ENCODE measurements at regions not wholly inside any gene's neighbourhood (a gene's known extent, or its start where the extent isn't known, plus 50 kb on each side); places are given as distances from the start of the nearest gene placed in this dataset.
A peak's percentile ranks its signal among the peaks of the same experiment; 100 is the strongest.
"Not testable (repeated sequence)": the region's sequence is repeated elsewhere in the genome, so short reads cannot be mapped to it uniquely, and the experiment has no call there.

DNA sequence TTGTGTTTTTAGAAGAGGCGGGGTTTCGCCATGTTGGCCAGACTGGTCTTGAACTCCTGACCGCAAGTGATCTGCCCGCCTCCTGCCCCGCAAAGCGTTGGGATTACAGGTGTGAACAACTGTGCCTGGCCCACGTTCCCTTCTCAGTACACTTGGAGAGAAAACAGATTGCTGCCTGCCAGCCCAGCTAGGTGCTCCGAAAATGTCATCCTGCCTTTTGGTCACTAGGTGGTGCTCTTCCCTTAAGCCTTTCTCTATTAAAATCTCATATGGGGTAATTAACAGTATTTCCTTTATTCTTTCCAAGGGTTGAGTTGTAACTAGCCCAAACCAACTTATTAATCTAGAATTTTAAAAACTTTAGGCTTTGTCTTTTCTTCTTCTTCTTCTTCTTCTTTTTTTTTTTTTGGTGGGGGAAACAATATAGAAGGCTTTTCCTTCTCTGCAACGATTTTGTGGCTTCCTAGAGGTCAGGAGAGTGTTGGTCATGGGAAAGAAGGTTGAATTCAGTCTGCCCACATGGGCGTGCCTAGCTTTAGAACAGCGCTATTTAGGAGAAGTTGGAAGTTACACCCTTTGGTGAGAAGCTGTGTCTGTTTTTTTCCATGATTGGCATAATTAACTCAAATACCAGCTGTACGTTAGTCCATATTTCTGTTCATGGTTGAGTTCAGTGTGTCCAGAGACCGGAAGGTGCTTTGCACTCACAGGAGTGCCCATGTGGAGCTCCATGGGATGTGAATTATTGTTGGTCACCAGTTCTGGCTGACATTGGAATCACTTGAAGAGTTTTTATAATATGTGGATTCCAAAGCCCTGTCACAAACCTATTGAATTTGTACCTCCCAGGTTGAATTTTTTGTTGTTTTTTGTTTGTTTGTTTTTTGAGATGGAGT, 110.1 kb downstream of the LAT start:
- not testable (repeated sequence) for H3K9me2 ChIP-seq (ENCODE audit: insufficient read depth, low read length); H3K4me3 ChIP-seq (ENCODE audit: low read length); H3K4me2 ChIP-seq (ENCODE audit: low read length); H3K9ac ChIP-seq (ENCODE audit: low read length); H4K20me1 ChIP-seq (ENCODE audit: insufficient read depth); H3K36me3 ChIP-seq (ENCODE audit: insufficient read depth, low read length); H3F3A ChIP-seq (ENCODE audit: insufficient read depth, low read length, poor library complexity, severe bottlenecking); H3K79me2 ChIP-seq (replicated peaks; ENCODE audit: insufficient read depth, low read length); H3K9me3 ChIP-seq (ENCODE audit: low read length); H2AFZ ChIP-seq (ENCODE audit: low read depth, low read length); H3K27ac ChIP-seq (ENCODE audit: low read length); H3K27me3 ChIP-seq (ENCODE audit: insufficient read depth, low read depth, low read length)
- TF ChIP-seq RAD21 (conservative IDR thresholded peaks at IDR 0.05) (peak; percentile 56), SMC3 (conservative IDR thresholded peaks at IDR 0.05; ENCODE audit: poor library complexity) (peak; percentile 64), CTCF (IDR thresholded peaks at IDR 0.05; ENCODE audit: poor library complexity, severe bottlenecking) (peak; percentile 66)

DNA sequence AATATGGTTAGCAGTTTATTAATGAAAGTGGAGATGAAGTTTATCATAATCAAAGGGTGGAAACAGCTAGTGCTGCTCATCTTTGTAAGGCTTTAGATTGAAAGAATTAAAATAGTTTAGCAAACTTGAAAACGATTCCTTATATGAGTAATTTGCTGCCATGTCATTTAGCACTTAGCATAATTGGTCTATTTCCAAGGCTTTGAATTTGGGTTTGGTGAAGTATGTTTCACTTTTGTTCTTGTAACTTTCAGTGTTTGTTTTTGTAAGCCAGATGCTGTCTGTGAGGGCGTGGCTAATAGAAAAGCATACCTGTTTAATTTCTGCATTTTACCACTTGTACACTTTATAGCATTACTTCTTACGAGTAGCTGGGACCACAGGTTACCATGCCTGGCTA, 109.5 kb downstream of the LAT start:
- not testable (repeated sequence) for H3K27ac ChIP-seq (ENCODE audit: low read length); H3K4me3 ChIP-seq (ENCODE audit: low read length); H3K79me2 ChIP-seq (replicated peaks; ENCODE audit: insufficient read depth, low read length); H3K27me3 ChIP-seq (ENCODE audit: insufficient read depth, low read depth, low read length); H2AFZ ChIP-seq (ENCODE audit: low read depth, low read length); H3K4me2 ChIP-seq (ENCODE audit: low read length); H4K20me1 ChIP-seq (ENCODE audit: insufficient read depth); H3K9me3 ChIP-seq (ENCODE audit: low read length); H3F3A ChIP-seq (ENCODE audit: insufficient read depth, low read length, poor library complexity, severe bottlenecking); H3K9ac ChIP-seq (ENCODE audit: low read length); H3K9me2 ChIP-seq (ENCODE audit: insufficient read depth, low read length); H3K36me3 ChIP-seq (ENCODE audit: insufficient read depth, low read length)

DNA sequence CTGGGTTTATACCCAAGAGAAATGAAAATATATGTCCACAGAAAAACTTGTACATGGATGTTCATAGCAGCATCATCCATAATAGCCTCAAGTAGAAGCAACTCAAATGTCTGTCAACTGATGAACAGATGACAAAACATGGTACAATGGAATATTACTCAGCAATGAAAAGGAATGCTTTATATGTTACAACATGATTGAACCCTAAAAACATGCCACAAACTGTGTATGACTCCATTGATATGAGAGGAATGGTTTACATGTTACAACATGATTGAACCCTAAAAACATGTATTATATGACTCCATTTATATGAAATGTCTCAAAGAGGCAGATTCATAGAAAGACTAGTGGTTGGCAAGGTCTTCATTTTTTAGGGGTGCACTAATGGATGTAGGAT, 104.8 kb downstream of the LAT start:
- H3K36me3 ChIP-seq (ENCODE audit: insufficient read depth, low read length); H3K27ac ChIP-seq (ENCODE audit: low read length); H2AFZ ChIP-seq (ENCODE audit: low read depth, low read length); H4K20me1 ChIP-seq (ENCODE audit: insufficient read depth); H3K9me2 ChIP-seq (ENCODE audit: insufficient read depth, low read length); H3K27me3 ChIP-seq (ENCODE audit: insufficient read depth, low read depth, low read length); H3K9me3 ChIP-seq (ENCODE audit: low read length); H3K4me3 ChIP-seq (ENCODE audit: low read length); H3K79me2 ChIP-seq (replicated peaks; ENCODE audit: insufficient read depth, low read length); H3K4me2 ChIP-seq (ENCODE audit: low read length); H3K9ac ChIP-seq (ENCODE audit: low read length); H3F3A ChIP-seq (ENCODE audit: insufficient read depth, low read length, poor library complexity, severe bottlenecking): not testable (repeated sequence)

- H3K79me2 ChIP-seq (replicated peaks; ENCODE audit: insufficient read depth, low read length); H3F3A ChIP-seq (ENCODE audit: insufficient read depth, low read length, poor library complexity, severe bottlenecking); H3K4me2 ChIP-seq (ENCODE audit: low read length); H2AFZ ChIP-seq (ENCODE audit: low read depth, low read length); H3K4me3 ChIP-seq (ENCODE audit: low read length); H3K9me3 ChIP-seq (ENCODE audit: low read length); H4K20me1 ChIP-seq (ENCODE audit: insufficient read depth); H3K36me3 ChIP-seq (ENCODE audit: insufficient read depth, low read length); H3K27me3 ChIP-seq (ENCODE audit: insufficient read depth, low read depth, low read length); H3K27ac ChIP-seq (ENCODE audit: low read length); H3K9me2 ChIP-seq (ENCODE audit: insufficient read depth, low read length); H3K9ac ChIP-seq (ENCODE audit: low read length): not testable (repeated sequence)
These were observed 102.8 kb downstream of the LAT start for GRCh38 chr16:29087673-29088072.

DNA sequence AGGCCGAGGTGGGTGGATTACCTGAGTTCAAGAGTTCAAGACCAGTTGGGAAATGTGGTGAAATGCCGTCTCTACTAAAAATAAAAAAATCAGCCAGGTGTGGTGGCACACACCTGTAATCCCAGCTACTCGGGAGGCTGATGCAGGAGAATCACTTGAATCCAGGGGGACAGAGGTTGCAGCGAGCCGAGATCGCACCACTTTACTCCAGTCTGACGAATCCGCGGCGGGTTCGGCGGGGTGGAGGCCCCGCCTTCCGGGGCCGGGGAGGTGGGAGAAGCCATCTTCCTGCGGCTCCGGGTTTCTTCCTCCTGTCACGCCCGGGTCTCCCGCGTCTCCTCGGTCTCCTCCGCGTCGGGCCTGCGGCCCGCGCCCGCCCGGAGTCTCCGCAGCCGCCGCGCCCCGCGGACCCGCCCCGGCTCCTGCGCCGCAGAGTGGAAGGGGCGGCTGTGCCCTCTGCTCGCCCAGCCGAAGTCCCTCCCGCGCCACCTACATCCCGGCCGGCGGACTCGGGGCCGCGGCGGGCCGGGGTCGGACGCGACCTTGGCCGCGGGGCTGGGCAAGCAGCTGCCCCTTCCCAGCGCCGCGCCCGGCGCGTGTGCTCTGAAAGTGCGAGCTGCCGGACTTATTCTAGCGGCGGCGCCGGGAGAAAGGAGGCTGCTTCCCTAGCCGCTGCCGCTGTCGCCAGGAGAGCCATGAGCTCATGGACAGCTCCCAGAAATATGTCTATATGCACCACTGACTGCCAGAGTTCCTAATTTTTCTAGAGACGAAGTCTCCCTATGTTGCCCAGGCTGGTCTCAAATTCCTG, 97.2 kb downstream of the LAT start:
- not testable (repeated sequence) for H3K9ac ChIP-seq (ENCODE audit: low read length); H3K4me2 ChIP-seq (ENCODE audit: low read length); H3K79me2 ChIP-seq (replicated peaks; ENCODE audit: insufficient read depth, low read length); H3K9me2 ChIP-seq (ENCODE audit: insufficient read depth, low read length); H3K36me3 ChIP-seq (ENCODE audit: insufficient read depth, low read length); H3K9me3 ChIP-seq (ENCODE audit: low read length); H2AFZ ChIP-seq (ENCODE audit: low read depth, low read length); H4K20me1 ChIP-seq (ENCODE audit: insufficient read depth); H3K27ac ChIP-seq (ENCODE audit: low read length); H3K27me3 ChIP-seq (ENCODE audit: insufficient read depth, low read depth, low read length); H3F3A ChIP-seq (ENCODE audit: insufficient read depth, low read length, poor library complexity, severe bottlenecking)
- H3K4me3 ChIP-seq (ENCODE audit: low read length) = peak overlapping the region; percentile 48

DNA sequence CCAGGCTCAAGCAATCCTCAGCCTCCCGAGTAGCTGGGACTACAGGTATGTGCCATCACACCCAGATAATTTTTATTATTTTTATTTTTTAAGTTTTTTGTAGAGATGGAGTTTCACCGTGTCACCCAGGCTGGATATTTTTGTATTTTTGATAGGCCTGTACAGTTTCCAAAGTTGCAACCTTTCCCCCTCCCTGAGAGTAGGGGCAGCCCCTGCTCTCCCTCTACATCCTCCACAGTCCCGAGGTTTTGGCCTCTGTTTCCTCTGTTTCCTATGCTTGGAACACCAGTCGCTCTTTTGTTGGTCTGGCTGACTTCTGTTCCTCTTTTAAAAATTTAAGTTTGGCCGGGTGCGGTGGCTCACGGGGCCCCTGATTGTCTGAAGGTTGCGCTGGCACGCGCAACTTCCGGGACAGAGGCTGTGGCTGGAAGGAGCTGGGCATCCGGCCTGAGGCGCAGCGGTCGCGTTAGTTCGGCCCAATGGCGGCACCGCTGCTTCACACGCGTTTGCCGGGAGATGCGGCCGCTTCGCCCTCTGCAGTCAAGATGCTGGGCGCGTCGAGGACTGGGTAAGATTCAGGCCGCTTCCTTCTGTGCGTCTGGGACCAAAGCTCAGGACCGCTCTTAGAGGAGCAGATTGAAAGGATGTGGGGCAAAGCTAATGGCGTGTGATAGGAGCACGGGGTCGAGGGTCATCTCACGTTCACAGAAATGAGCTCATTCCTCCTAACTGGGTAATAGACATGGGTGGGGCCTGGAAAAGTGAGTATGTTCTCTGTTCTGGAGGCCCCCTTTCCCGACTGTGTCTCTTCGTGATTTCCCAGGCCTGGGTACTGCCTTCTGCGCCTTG, 89.9 kb downstream of the LAT start:
- H3F3A ChIP-seq (ENCODE audit: insufficient read depth, low read length, poor library complexity, severe bottlenecking); H3K4me2 ChIP-seq (ENCODE audit: low read length); H3K36me3 ChIP-seq (ENCODE audit: insufficient read depth, low read length); H2AFZ ChIP-seq (ENCODE audit: low read depth, low read length); H3K27ac ChIP-seq (ENCODE audit: low read length); H3K9me2 ChIP-seq (ENCODE audit: insufficient read depth, low read length); H3K9me3 ChIP-seq (ENCODE audit: low read length); H4K20me1 ChIP-seq (ENCODE audit: insufficient read depth); H3K27me3 ChIP-seq (ENCODE audit: insufficient read depth, low read depth, low read length); H3K79me2 ChIP-seq (replicated peaks; ENCODE audit: insufficient read depth, low read length); H3K9ac ChIP-seq (ENCODE audit: low read length); H3K4me3 ChIP-seq (ENCODE audit: low read length): not testable (repeated sequence)
